ENCODE measurements at regions not wholly inside any gene's neighbourhood (a gene's known extent, or its start where the extent isn't known, plus 50 kb on each side); places are given as distances from the start of the nearest gene placed in this dataset.

GRCh38 chr5:4676934-4677333 is 463.2 kb upstream of the ADAMTS16 start:
- no peak overlapping the region for H3K4me3 ChIP-seq (ENCODE audit: low read length)
- H3K27me3 ChIP-seq (ENCODE audit: insufficient read depth, low read length), result no peaks in the 10 kb centered on the region
- H3K9me3 ChIP-seq (ENCODE audit: insufficient read depth, low read depth, low read length), result no peaks in the 10 kb centered on the region
- no peak overlapping the region for H3K27ac ChIP-seq (ENCODE audit: low read length)
- no peaks in the 10 kb centered on the region for H3K36me3 ChIP-seq (ENCODE audit: insufficient read depth, low read depth, low read length)
- H3K9ac ChIP-seq (ENCODE audit: low read depth, low read length), result no peak overlapping the region
- no peaks in the 10 kb centered on the region for H3K4me1 ChIP-seq (ENCODE audit: insufficient read depth, low read length)

GRCh38 chr5:4684946-4685345 is 455.2 kb upstream of the ADAMTS16 start:
- no peak overlapping the region for H3K4me3 ChIP-seq (ENCODE audit: low read length)
- no peak overlapping the region for H3K27ac ChIP-seq (ENCODE audit: low read length)
- H3K27me3 ChIP-seq (ENCODE audit: insufficient read depth, low read length), result no peaks in the 10 kb centered on the region
- no peaks in the 10 kb centered on the region for H3K36me3 ChIP-seq (ENCODE audit: insufficient read depth, low read depth, low read length)
- peaks cover 5% of the 10 kb centered on the region; the same call in 1 of the 2 replicates for H3K9me3 ChIP-seq (ENCODE audit: insufficient read depth, low read depth, low read length)
- H3K4me1 ChIP-seq (ENCODE audit: insufficient read depth, low read length), result no peaks in the 10 kb centered on the region
- H3K9ac ChIP-seq (ENCODE audit: low read depth, low read length), result no peak overlapping the region

GRCh38 chr5:4698596-4698995 is 441.5 kb upstream of the ADAMTS16 start:
- no peak overlapping the region for H3K9ac ChIP-seq (ENCODE audit: low read depth, low read length)
- H3K9me3 ChIP-seq (ENCODE audit: insufficient read depth, low read depth, low read length), result no peaks in the 10 kb centered on the region
- no peaks in the 10 kb centered on the region for H3K27me3 ChIP-seq (ENCODE audit: insufficient read depth, low read length)
- H3K36me3 ChIP-seq (ENCODE audit: insufficient read depth, low read depth, low read length), result no peaks in the 10 kb centered on the region
- H3K27ac ChIP-seq (ENCODE audit: low read length), result no peak overlapping the region
- H3K4me1 ChIP-seq (ENCODE audit: insufficient read depth, low read length), result no peaks in the 10 kb centered on the region
- H3K4me3 ChIP-seq (ENCODE audit: low read length), result no peak overlapping the region

GRCh38 chr5:4699592-4699991 is 440.5 kb upstream of the ADAMTS16 start:
- Histone ChIP-seq H3K27me3 (ENCODE audit: insufficient read depth, low read length) (no peaks in the 10 kb centered on the region), H3K27ac (ENCODE audit: low read length) (no peak overlapping the region), H3K4me1 (ENCODE audit: insufficient read depth, low read length) (no peaks in the 10 kb centered on the region), H3K9me3 (ENCODE audit: insufficient read depth, low read depth, low read length) (no peaks in the 10 kb centered on the region), H3K36me3 (ENCODE audit: insufficient read depth, low read depth, low read length) (no peaks in the 10 kb centered on the region), H3K4me3 (ENCODE audit: low read length) (no peak overlapping the region), H3K9ac (ENCODE audit: low read depth, low read length) (no peak overlapping the region)

DNA sequence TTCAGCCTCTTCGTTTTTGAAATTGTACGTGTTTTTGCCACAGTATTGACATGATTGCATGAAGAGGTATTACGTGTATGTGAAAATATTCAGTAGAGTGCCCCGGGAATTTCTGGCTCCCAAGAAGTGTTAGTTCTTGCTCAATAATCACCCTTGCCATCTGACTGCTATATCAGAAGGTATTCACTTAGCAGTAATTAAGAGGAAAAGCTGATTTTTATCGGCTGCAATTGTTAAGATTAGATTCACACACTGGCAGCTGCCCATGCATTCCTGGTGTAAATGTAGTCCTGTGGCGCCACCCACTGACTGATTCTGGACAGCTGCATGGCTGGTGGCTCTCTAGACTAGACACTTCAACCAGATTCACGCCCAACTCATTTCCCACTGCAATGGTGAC is 440.1 kb upstream of the ADAMTS16 start:
- H3K27ac ChIP-seq (ENCODE audit: low read length), result no peak overlapping the region
- H3K27me3 ChIP-seq (ENCODE audit: insufficient read depth, low read length), result no peaks in the 10 kb centered on the region
- H3K9ac ChIP-seq (ENCODE audit: low read depth, low read length), result no peak overlapping the region

GRCh38 chr5:4700871-4701270 is 439.3 kb upstream of the ADAMTS16 start:
- no peaks in the 10 kb centered on the region for H3K36me3 ChIP-seq (ENCODE audit: insufficient read depth, low read depth, low read length)
- H3K27me3 ChIP-seq (ENCODE audit: insufficient read depth, low read length), result no peaks in the 10 kb centered on the region
- H3K9me3 ChIP-seq (ENCODE audit: insufficient read depth, low read depth, low read length), result no peaks in the 10 kb centered on the region
- no peak overlapping the region for H3K4me3 ChIP-seq (ENCODE audit: low read length)
- H3K9ac ChIP-seq (ENCODE audit: low read depth, low read length), result no peak overlapping the region
- H3K4me1 ChIP-seq (ENCODE audit: insufficient read depth, low read length), result no peaks in the 10 kb centered on the region
- H3K27ac ChIP-seq (ENCODE audit: low read length), result no peak overlapping the region

More for the DNA sequence above, 440.1 kb upstream of the ADAMTS16 start:
- H3K4me3 ChIP-seq (ENCODE audit: low read length), result no peak overlapping the region
- H3K9me3 ChIP-seq (ENCODE audit: insufficient read depth, low read depth, low read length), result no peaks in the 10 kb centered on the region
- no peaks in the 10 kb centered on the region for H3K36me3 ChIP-seq (ENCODE audit: insufficient read depth, low read depth, low read length)
- H3K4me1 ChIP-seq (ENCODE audit: insufficient read depth, low read length), result no peaks in the 10 kb centered on the region

DNA sequence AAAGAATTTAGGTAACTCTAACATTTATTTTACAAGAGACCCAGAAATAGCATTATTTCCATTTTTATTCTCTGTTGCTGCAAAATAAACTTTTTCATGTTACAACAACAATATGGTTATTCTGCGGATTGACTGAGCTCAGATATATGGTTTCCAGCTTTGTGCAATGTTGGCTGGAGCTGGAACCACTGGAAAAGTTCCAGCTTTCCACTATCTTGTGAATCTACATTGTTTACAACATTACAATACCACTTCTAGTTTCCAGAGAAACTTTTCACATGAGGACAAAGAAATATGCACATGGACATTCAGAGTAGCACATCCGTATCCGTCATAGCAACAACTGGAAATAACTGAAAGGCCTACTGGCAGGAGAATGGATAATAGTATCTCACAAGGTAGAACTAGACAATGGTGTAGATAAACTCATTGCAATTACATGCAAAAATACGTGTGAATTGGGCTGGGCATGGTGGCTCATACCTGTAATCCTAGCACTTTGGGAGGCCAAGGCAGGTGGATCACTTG is 436.1 kb upstream of the ADAMTS16 start:
- Histone ChIP-seq H3K27me3 (ENCODE audit: insufficient read depth, low read length) (no peaks in the 10 kb centered on the region), H3K27ac (ENCODE audit: low read length) (no peak overlapping the region), H3K4me1 (ENCODE audit: insufficient read depth, low read length) (no peaks in the 10 kb centered on the region), H3K36me3 (ENCODE audit: insufficient read depth, low read depth, low read length) (no peaks in the 10 kb centered on the region), H3K4me3 (ENCODE audit: low read length) (no peak overlapping the region), H3K9me3 (ENCODE audit: insufficient read depth, low read depth, low read length) (no peaks in the 10 kb centered on the region), H3K9ac (ENCODE audit: low read depth, low read length) (no peak overlapping the region)

- H3K9ac ChIP-seq (ENCODE audit: low read depth, low read length), result no peak overlapping the region
- no peak overlapping the region for H3K27ac ChIP-seq (ENCODE audit: low read length)
- no peaks in the 10 kb centered on the region for H3K4me1 ChIP-seq (ENCODE audit: insufficient read depth, low read length)
- H3K36me3 ChIP-seq (ENCODE audit: insufficient read depth, low read depth, low read length), result no peaks in the 10 kb centered on the region
- no peak overlapping the region for H3K4me3 ChIP-seq (ENCODE audit: low read length)
- no peaks in the 10 kb centered on the region for H3K27me3 ChIP-seq (ENCODE audit: insufficient read depth, low read length)
- H3K9me3 ChIP-seq (ENCODE audit: insufficient read depth, low read depth, low read length), result no peaks in the 10 kb centered on the region
Measured at GRCh38 chr5:4704951-4705350, 435.2 kb upstream of the ADAMTS16 start.

DNA sequence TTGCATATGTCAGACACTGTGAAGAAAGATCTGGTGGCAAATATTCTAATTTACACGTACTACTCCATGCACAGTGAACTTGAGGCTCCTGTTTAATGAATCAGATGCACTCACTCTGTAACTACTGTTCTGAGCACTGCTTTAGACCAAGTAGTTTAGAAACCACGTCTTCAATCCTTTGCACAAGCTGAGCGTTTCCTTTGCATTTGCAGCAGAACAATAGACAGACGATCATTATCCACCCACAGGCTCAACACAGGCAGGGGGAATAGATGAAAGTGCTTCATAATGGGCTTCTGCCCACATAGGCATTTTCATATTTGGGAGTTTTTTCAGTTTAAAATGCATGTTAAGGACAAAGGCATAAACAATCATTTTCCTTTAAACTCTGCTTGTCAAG is 423.3 kb upstream of the ADAMTS16 start:
- H3K27ac ChIP-seq (ENCODE audit: low read length), result no peak overlapping the region
- H3K36me3 ChIP-seq (ENCODE audit: insufficient read depth, low read depth, low read length), result no peaks in the 10 kb centered on the region
- no peaks in the 10 kb centered on the region for H3K9me3 ChIP-seq (ENCODE audit: insufficient read depth, low read depth, low read length)
- H3K9ac ChIP-seq (ENCODE audit: low read depth, low read length), result no peak overlapping the region
- H3K4me1 ChIP-seq (ENCODE audit: insufficient read depth, low read length), result no peaks in the 10 kb centered on the region
- H3K4me3 ChIP-seq (ENCODE audit: low read length), result no peak overlapping the region
- no peaks in the 10 kb centered on the region for H3K27me3 ChIP-seq (ENCODE audit: insufficient read depth, low read length)

DNA sequence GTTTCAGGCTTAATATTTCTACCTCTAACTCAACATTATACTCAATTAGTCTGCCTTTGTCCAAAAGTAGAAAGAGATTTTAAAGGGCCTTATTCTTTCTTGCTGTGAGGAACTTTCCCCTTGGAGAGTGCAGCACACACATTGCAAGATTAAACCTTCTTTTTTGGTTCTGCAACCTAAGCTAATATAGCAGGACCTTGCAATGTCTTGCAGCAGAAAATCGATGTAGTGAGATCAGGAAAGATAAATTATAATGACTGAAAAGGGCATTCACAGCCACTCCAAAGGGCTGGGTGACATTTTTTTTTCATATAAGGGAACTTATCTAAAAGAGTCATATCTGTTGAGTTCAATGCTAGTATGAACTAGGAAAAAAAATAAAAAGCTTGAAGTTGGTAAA is 422.7 kb upstream of the ADAMTS16 start:
- Histone ChIP-seq H3K27ac (ENCODE audit: low read length) (no peak overlapping the region), H3K9ac (ENCODE audit: low read depth, low read length) (no peak overlapping the region), H3K4me1 (ENCODE audit: insufficient read depth, low read length) (no peaks in the 10 kb centered on the region), H3K36me3 (ENCODE audit: insufficient read depth, low read depth, low read length) (no peaks in the 10 kb centered on the region), H3K9me3 (ENCODE audit: insufficient read depth, low read depth, low read length) (no peaks in the 10 kb centered on the region), H3K27me3 (ENCODE audit: insufficient read depth, low read length) (no peaks in the 10 kb centered on the region), H3K4me3 (ENCODE audit: low read length) (no peak overlapping the region)

- no peaks in the 10 kb centered on the region for H3K36me3 ChIP-seq (ENCODE audit: insufficient read depth, low read depth, low read length)
- H3K4me3 ChIP-seq (ENCODE audit: low read length), result no peak overlapping the region
- H3K9ac ChIP-seq (ENCODE audit: low read depth, low read length), result no peak overlapping the region
- no peaks in the 10 kb centered on the region for H3K9me3 ChIP-seq (ENCODE audit: insufficient read depth, low read depth, low read length)
- no peaks in the 10 kb centered on the region for H3K4me1 ChIP-seq (ENCODE audit: insufficient read depth, low read length)
- H3K27me3 ChIP-seq (ENCODE audit: insufficient read depth, low read length), result no peaks in the 10 kb centered on the region
- H3K27ac ChIP-seq (ENCODE audit: low read length), result no peak overlapping the region
Measured at GRCh38 chr5:4720831-4721230, 419.3 kb upstream of the ADAMTS16 start.

- H3K9me3 ChIP-seq (ENCODE audit: insufficient read depth, low read depth, low read length), result no peaks in the 10 kb centered on the region
- H3K36me3 ChIP-seq (ENCODE audit: insufficient read depth, low read depth, low read length), result no peaks in the 10 kb centered on the region
- no peak overlapping the region for H3K9ac ChIP-seq (ENCODE audit: low read depth, low read length)
- no peak overlapping the region for H3K4me3 ChIP-seq (ENCODE audit: low read length)
- H3K27ac ChIP-seq (ENCODE audit: low read length), result no peak overlapping the region
- H3K27me3 ChIP-seq (ENCODE audit: insufficient read depth, low read length), result no peaks in the 10 kb centered on the region
- no peaks in the 10 kb centered on the region for H3K4me1 ChIP-seq (ENCODE audit: insufficient read depth, low read length)
Measured at GRCh38 chr5:4722886-4723285, 417.2 kb upstream of the ADAMTS16 start.

GRCh38 chr5:4725594-4725993 is 414.5 kb upstream of the ADAMTS16 start:
- H3K9me3 ChIP-seq (ENCODE audit: insufficient read depth, low read depth, low read length), result no peaks in the 10 kb centered on the region
- no peak overlapping the region for H3K27ac ChIP-seq (ENCODE audit: low read length)
- H3K9ac ChIP-seq (ENCODE audit: low read depth, low read length), result no peak overlapping the region
- no peaks in the 10 kb centered on the region for H3K27me3 ChIP-seq (ENCODE audit: insufficient read depth, low read length)
- H3K4me3 ChIP-seq (ENCODE audit: low read length), result no peak overlapping the region
- H3K4me1 ChIP-seq (ENCODE audit: insufficient read depth, low read length), result no peaks in the 10 kb centered on the region
- no peaks in the 10 kb centered on the region for H3K36me3 ChIP-seq (ENCODE audit: insufficient read depth, low read depth, low read length)

All from iPS-20b (cell line).